H1 (cell line): ENCODE measurements at regions not wholly inside any gene's neighbourhood (a gene's known extent, or its start where the extent isn't known, plus 50 kb on each side); places are given as distances from the start of the nearest gene placed in this dataset.

Experiments
- CTCF ChIA-PET: fragments of 300-600 bp; sonication (Branson Sonifier 250); formaldehyde crosslinking; loops from one replicate; lab custom pipeline; 2021; ENCODE audit not compliant: partially characterized antibody; lab: Charles Lee
- POLR2A ChIA-PET: fragments of 300-600 bp; sonication (Branson Sonifier 250); formaldehyde crosslinking; loops from one replicate; lab custom pipeline; 2021; ENCODE audit warnings: inconsistent platforms; ENCODE audit not compliant: partially characterized antibody; lab: Charles Lee
- DNase-seq, 2 experiments: peaks; one replicate each; pipeline versions ENCODE4 v3.0.0 to v3.0.0-alpha.2; 2010 to 2022; ENCODE audit warnings: low spot score in 2 of 2, low read depth in 1 of 2, mixed read lengths in 1 of 2
- FAIRE-seq: peaks from 2 replicates; lab custom pipeline; 2011; peaks lifted over from hg19 to GRCh38; lab: Jason Lieb, UNC
- H2AFZ ChIP-seq: 2 replicates; pipeline ENCODE4 v1.8.1; 2012; ENCODE audit warnings: low read length, inconsistent platforms
- H2AK5ac ChIP-seq: 2 replicates; pipeline ENCODE4 v1.6.1; 2013; ENCODE audit warnings: low read depth, low read length
- H2BK120ac ChIP-seq: replicated peaks from 2 replicates; pipeline ENCODE3; 2013; ENCODE audit warnings: low read depth, low read length, inconsistent platforms
- H2BK12ac ChIP-seq: 2 replicates; pipeline ENCODE4 v1.6.1; 2013; ENCODE audit warnings: low read depth, low read length
- H2BK15ac ChIP-seq: 2 replicates; pipeline ENCODE4 v1.6.1; 2013; ENCODE audit warnings: low read length
- H2BK20ac ChIP-seq: 2 replicates; pipeline ENCODE4 v1.6.1; 2013; ENCODE audit warnings: low read length
- H2BK5ac ChIP-seq: 2 replicates; pipeline ENCODE4 v1.6.1; 2013; ENCODE audit warnings: low read depth, low read length
- H3K14ac ChIP-seq: 2 replicates; pipeline ENCODE4 v1.6.1; 2013; ENCODE audit warnings: inconsistent platforms; ENCODE audit not compliant: insufficient read length
- H3K18ac ChIP-seq: 2 replicates; pipeline ENCODE4 v1.6.1; 2013; ENCODE audit warnings: low read length; ENCODE audit errors: extremely low read depth
- H3K23ac ChIP-seq: 2 replicates; pipeline ENCODE4 v1.6.1; 2013; ENCODE audit warnings: inconsistent platforms; ENCODE audit not compliant: insufficient read length
- H3K23me2 ChIP-seq: 2 replicates; pipeline ENCODE4 v1.6.1; 2013; ENCODE audit warnings: low read depth, low read length
- H3K27ac ChIP-seq: 2 replicates; pipeline ENCODE4 v1.6.1; 2011; ENCODE audit warnings: low read depth, low read length, inconsistent platforms
- H3K27me3 ChIP-seq, 4 experiments: replicated peaks in 1 of 4; 1 replicate in 1 of 4; 2 replicates in 3 of 4; pipeline versions ENCODE4 v1.6.1 to v1.8.1; 2011 to 2013; ENCODE audit warnings: low read length in 3 of 4, mild to moderate bottlenecking in 3 of 4, inconsistent platforms in 2 of 4, mixed read lengths in 2 of 4, moderate library complexity in 1 of 4; ENCODE audit not compliant: control insufficient read depth in 3 of 4, insufficient read depth in 3 of 4; ENCODE audit errors: extremely low read depth in 1 of 4
- H3K36me3 ChIP-seq, 4 experiments: 2 replicates each; pipeline versions ENCODE4 v1.6.1 to v1.8.1; 2011 to 2013; ENCODE audit warnings: mild to moderate bottlenecking in 4 of 4, low read length in 3 of 4, moderate library complexity in 2 of 4, control low read depth in 1 of 4, inconsistent platforms in 1 of 4; ENCODE audit not compliant: insufficient read depth in 4 of 4, control insufficient read depth in 2 of 4
- H3K4ac ChIP-seq: replicated peaks from 2 replicates; pipeline ENCODE3; 2013; ENCODE audit warnings: low read length, low read depth, mixed read lengths, inconsistent platforms; ENCODE audit not compliant: insufficient read length
- H3K4me1 ChIP-seq, 4 experiments: replicated peaks in 1 of 4; 1 replicate in 1 of 4; 2 replicates in 3 of 4; pipeline versions ENCODE4 v1.6.1 to v1.8.1; 2011 to 2013; ENCODE audit warnings: low read length in 3 of 4, inconsistent platforms in 2 of 4, mixed read lengths in 1 of 4; ENCODE audit not compliant: insufficient read depth in 4 of 4, control insufficient read depth in 3 of 4
- H3K4me2 ChIP-seq, 2 experiments: 2 replicates each; pipeline versions ENCODE4 v1.6.1 to v1.8.1; 2011 to 2013; ENCODE audit warnings: low read depth in 2 of 2, low read length in 2 of 2, control low read depth in 1 of 2, inconsistent platforms in 1 of 2, mild to moderate bottlenecking in 1 of 2; ENCODE audit not compliant: insufficient read depth in 1 of 2
- H3K4me3 ChIP-seq, 4 experiments: fragments of 200-600, 300-600 bp in 1 of 4; sonication (generic), shearing (Covaris generic), sonication (Bioruptor Twin) in 1 of 4; 2 replicates each; pipeline versions ENCODE4 v1.5.1 to v1.8.1; 2011 to 2016; ENCODE audit warnings: low read length in 4 of 4, low read depth in 3 of 4, control low read depth in 2 of 4, inconsistent platforms in 2 of 4, mild to moderate bottlenecking in 2 of 4, mixed read lengths in 1 of 4, moderate library complexity in 1 of 4; ENCODE audit not compliant: insufficient read depth in 2 of 4; ENCODE audit errors: extremely low read depth in 1 of 4
- H3K56ac ChIP-seq: replicated peaks from 2 replicates; pipeline ENCODE3; 2013; ENCODE audit warnings: low read depth, mild to moderate bottlenecking, mixed read lengths, low read length, inconsistent platforms; ENCODE audit not compliant: insufficient read length
- H3K79me1 ChIP-seq: 2 replicates; pipeline ENCODE4 v1.6.1; 2013; ENCODE audit warnings: low read depth, low read length, control low read depth
- H3K79me2 ChIP-seq, 2 experiments: 2 replicates each; pipeline versions ENCODE4 v1.6.1 to v1.8.1; 2012 to 2013; ENCODE audit warnings: low read length in 2 of 2, mild to moderate bottlenecking in 2 of 2, inconsistent platforms in 1 of 2; ENCODE audit not compliant: insufficient read depth in 2 of 2, control insufficient read depth in 1 of 2
- H3K9ac ChIP-seq, 4 experiments: replicated peaks in 1 of 4; 1 replicate in 1 of 4; 2 replicates in 3 of 4; pipeline versions ENCODE4 v1.6.1 to v1.8.1; 2011 to 2013; ENCODE audit warnings: low read depth in 3 of 4, low read length in 3 of 4, control low read depth in 2 of 4, mild to moderate bottlenecking in 2 of 4, moderate library complexity in 2 of 4, inconsistent platforms in 1 of 4; ENCODE audit errors: extremely low read depth in 1 of 4
- H3K9me3 ChIP-seq, 2 experiments: 2 replicates each; pipeline versions ENCODE4 v1.6.1 to v1.8.1; 2012 to 2013; ENCODE audit warnings: mild to moderate bottlenecking in 2 of 2, moderate library complexity in 2 of 2, control low read depth in 1 of 2, inconsistent platforms in 1 of 2, low read depth in 1 of 2, low read length in 1 of 2, mixed read lengths in 1 of 2; ENCODE audit not compliant: insufficient read depth in 2 of 2
- H4K20me1 ChIP-seq, 2 experiments: replicated peaks in 1 of 2; 2 replicates each; pipeline versions ENCODE3 to v1.8.1; 2011 to 2013; ENCODE audit warnings: inconsistent platforms in 2 of 2, low read length in 2 of 2, mild to moderate bottlenecking in 1 of 2; ENCODE audit not compliant: insufficient read depth in 2 of 2, control insufficient read depth in 1 of 2
- H4K5ac ChIP-seq: 2 replicates; pipeline ENCODE4 v1.6.1; 2013; ENCODE audit warnings: low read length, low read depth, mixed read lengths, inconsistent platforms; ENCODE audit not compliant: insufficient read length
- H4K8ac ChIP-seq: 2 replicates; pipeline ENCODE4 v1.8.0; 2013; ENCODE audit warnings: mild to moderate bottlenecking, moderate library complexity, low read length, inconsistent platforms; ENCODE audit not compliant: insufficient read depth; ENCODE audit errors: extremely low read depth
- H4K91ac ChIP-seq: replicated peaks from 2 replicates; pipeline ENCODE3; 2013; ENCODE audit warnings: low read length, mixed read lengths, inconsistent platforms; ENCODE audit not compliant: insufficient read length
- CREB1 ChIP-seq: IDR thresholded peaks from 2 replicates; pipeline ENCODE4 v1.6.1; 2012; ENCODE audit warnings: inconsistent platforms
- NRF1 ChIP-seq: IDR thresholded peaks from 2 replicates; pipeline ENCODE4 v1.6.1; 2011; ENCODE audit warnings: mild to moderate bottlenecking, low read depth, low read length, improper control_type of control experiment
- RNF2 ChIP-seq: fragments of 200-900, 300-1000 bp; sonication (generic); IDR thresholded peaks from 2 replicates; pipeline ENCODE4 v1.7.1; 2016; ENCODE audit warnings: borderline replicate concordance, low read depth, mild to moderate bottlenecking, antibody characterized with exemption, low read length; ENCODE audit not compliant: poor library complexity, severe bottlenecking; ENCODE audit errors: missing control alignments
- SP1 ChIP-seq: IDR thresholded peaks from 2 replicates; pipeline ENCODE4 v1.6.1; 2011; ENCODE audit warnings: low read depth, low read length
- SP2 ChIP-seq: IDR thresholded peaks from 2 replicates; pipeline ENCODE4 v1.6.1; 2012; ENCODE audit warnings: mild to moderate bottlenecking, low read length, inconsistent platforms
- SRF ChIP-seq: IDR thresholded peaks from 2 replicates; pipeline ENCODE4 v1.6.1; 2011; ENCODE audit warnings: mild to moderate bottlenecking, low read depth, low read length, moderate library complexity
- TCF12 ChIP-seq: IDR thresholded peaks from 2 replicates; pipeline ENCODE4 v1.6.1; 2011; ENCODE audit warnings: low read depth, mild to moderate bottlenecking, low read length
- WGBS, 2 experiments: shearing (Covaris generic) in 1 of 2; methylation state at CpG; one replicate each; pipeline versions ENCODE4 v1.1.6 to v1.1.7; 2013 to 2015; ENCODE audit warnings: low lambda C conversion rate in 2 of 2, mixed read lengths in 2 of 2, inconsistent platforms in 1 of 2, low coverage in 1 of 2, missing lambda C conversion rate in 1 of 2; ENCODE audit not compliant: insufficient replicate concordance in 2 of 2, insufficient coverage in 1 of 2, insufficient read length in 1 of 2; ENCODE audit errors: extremely low coverage in 1 of 2, missing lambda C conversion rate in 1 of 2; 5-methylcytosine and 5-hydroxymethylcytosine counted together

- H2BK15ac ChIP-seq = no peak overlapping the region
- H3K4me3 ChIP-seq = no peak overlapping the region
- no peak overlapping the region for H2AK5ac ChIP-seq
- H4K8ac ChIP-seq = no peak overlapping the region
- ChIA-PET CTCF (interaction anchor here (0.8 kb wide), 1 partner anchor 33 kb away, joined by 3 read pairs; no protein-coding TSS in a partner anchor), POLR2A (no interaction called here)
- no peak overlapping the region for H3K14ac ChIP-seq
- H3K79me2 ChIP-seq = no peaks in the 10 kb centered on the region
- no peak overlapping the region for H2BK20ac ChIP-seq
- H4K91ac ChIP-seq = no peak overlapping the region
- WGBS, 2 experiments = 94% methylated on average over 4 of the region's 4 CpGs; no CpG with 5 or more reads in 1 of the 2 experiments
- H3K27ac ChIP-seq = no peak overlapping the region
- no peak overlapping the region for H2BK120ac ChIP-seq
- no peak overlapping the region for H4K5ac ChIP-seq
- H3K4me1 ChIP-seq = peaks cover 0 to 5% (median 3%) of the 10 kb centered on the region in 4 experiments; a peak in 3 of 7 replicates
- no peaks in the 10 kb centered on the region for H3K36me3 ChIP-seq
- no peaks in the 10 kb centered on the region for H3K27me3 ChIP-seq
- no peak overlapping the region for H3K18ac ChIP-seq
- no peak overlapping the region for H3K23ac ChIP-seq
- H3K4ac ChIP-seq = no peak overlapping the region
- no peak overlapping the region for H2BK12ac ChIP-seq
- no peak for TF ChIP-seq SP1
- TF ChIP-seq SP2 = no peak
- no peak for TF ChIP-seq RNF2
- no peak for TF ChIP-seq NRF1
- TF ChIP-seq CREB1 = no peak
- no peak for TF ChIP-seq TCF12
- no peak for TF ChIP-seq SRF
- H2BK5ac ChIP-seq = no peak overlapping the region
- H4K20me1 ChIP-seq = no peaks in the 10 kb centered on the region
- DNase-seq = no peak
- no peak for FAIRE-seq
- H3K23me2 ChIP-seq = no peaks in the 10 kb centered on the region
- H2AFZ ChIP-seq = no peak overlapping the region
- H3K9ac ChIP-seq = no peak overlapping the region
- no peak overlapping the region for H3K56ac ChIP-seq
- H3K4me2 ChIP-seq = no peak overlapping the region
- no peaks in the 10 kb centered on the region for H3K79me1 ChIP-seq
- no peaks in the 10 kb centered on the region for H3K9me3 ChIP-seq
Observed at GRCh38 chr13:33917190-33917589, 99.2 kb downstream of the RFC3 start.
